ENCODE measurements at regions not wholly inside any gene's neighbourhood (a gene's known extent, or its start where the extent isn't known, plus 50 kb on each side); places are given as distances from the start of the nearest gene placed in this dataset.
A peak's percentile ranks its signal among the peaks of the same experiment; 100 is the strongest.
"Not testable (repeated sequence)": the region's sequence is repeated elsewhere in the genome, so short reads cannot be mapped to it uniquely, and the experiment has no call there.

DNA sequence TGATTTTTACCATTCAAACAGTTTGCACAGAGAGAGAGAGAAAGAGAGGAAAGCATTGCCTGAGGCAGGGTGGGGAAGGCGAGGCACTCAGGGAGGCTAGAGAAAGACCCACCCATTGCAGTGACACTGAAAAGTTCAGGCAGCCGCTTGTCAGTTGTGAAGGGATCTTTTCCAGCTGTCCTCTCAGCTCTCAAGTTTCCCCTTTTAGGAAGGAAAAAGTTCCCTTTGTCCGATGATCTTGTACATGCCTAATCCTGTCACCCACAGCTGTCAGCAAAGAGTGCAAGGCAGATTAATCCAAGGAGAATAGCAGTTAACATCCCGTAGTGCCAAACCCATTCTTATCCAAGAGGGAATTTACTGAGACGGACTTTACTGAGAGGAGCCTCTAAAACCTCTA lies 255.0 kb downstream of the MAGEB5 start:
- no peak overlapping the region for H3K4me3 ChIP-seq (ENCODE audit: low read depth, low read length)
- no peak for DNase-seq (ENCODE audit: low read depth)

DNA sequence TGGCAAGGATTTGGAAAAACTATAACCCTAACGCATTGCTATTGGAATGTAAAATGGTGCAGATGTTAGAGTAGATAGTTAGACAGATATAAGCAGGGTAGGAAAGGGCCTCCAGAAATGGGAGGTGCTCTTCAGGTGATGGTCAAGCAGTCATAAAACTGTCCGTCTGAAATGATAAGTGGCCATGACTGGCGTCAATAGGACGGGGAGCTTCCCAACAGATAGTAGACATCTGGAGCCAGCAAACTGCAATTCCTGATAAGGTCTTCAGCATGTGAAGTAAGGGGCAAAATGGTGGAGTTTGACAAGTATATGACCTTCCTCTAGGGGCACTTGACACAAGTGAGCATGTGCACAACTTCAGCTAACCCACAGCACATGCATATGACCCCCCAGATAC lies 250.4 kb downstream of the MAGEB5 start:
- no peak overlapping the region for H3K4me3 ChIP-seq (ENCODE audit: low read depth, low read length)
- DNase-seq (ENCODE audit: low read depth), result no peak

DNA sequence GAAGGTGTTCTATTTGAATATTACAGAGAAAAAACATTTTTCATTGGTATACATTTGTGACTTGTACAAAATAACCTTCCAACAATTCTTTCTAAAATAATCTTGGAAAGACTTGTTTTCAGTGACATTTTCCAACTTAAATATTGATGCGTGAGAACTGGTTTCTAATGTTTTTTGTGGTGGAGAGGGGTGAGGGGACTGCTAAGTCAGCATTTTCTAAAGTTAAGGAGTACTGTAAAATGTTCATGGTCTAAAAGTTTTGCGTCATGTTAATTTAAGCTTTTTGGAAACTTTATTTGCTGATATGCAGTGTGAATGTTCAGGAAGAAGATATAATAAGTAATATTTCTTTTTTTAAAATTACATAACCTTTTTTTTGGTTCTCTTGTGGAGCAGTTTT lies 229.3 kb downstream of the MAGEB5 start:
- H3K4me3 ChIP-seq (ENCODE audit: low read depth, low read length), result no peak overlapping the region
- no peak for DNase-seq (ENCODE audit: low read depth)

DNA sequence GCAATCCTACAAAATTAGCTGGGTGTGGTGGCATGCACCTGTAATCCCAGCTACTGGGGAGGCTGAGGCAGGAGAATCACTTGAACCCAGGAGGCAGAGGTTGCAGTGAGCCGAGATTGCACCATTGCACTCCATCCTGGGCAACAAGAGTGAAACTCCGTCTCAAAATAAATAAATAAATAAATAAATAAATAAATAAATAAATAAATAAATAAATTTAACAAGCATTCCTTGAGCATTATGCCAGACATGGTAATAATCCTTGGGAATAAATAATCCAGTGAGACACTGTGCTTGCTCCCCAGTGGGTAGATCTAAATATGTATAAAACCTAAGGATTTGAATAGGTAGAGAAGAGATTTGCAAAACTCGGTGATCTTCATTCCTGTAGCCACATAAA lies 228.4 kb downstream of the MAGEB5 start:
- not testable (repeated sequence) for H3K4me3 ChIP-seq (ENCODE audit: low read depth, low read length); DNase-seq (ENCODE audit: low read depth)

DNA sequence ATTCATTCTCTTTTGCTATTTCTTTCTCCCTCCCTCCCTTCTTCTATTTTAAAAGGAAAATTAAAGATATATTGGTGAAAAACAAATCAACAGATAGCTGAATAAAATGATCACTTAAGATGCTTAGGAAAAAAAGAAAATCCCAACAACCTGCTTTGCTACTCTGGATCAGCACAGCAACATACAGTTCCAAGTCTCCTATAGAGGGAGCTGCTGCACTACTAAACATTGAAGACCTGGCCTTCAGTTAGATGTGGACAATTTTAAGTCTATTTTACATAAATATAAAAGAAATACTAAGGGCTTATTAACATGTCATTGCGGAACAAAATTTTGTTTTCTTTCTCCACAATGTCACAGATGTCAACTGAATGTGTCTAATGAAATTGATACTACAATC lies 226.4 kb downstream of the MAGEB5 start:
- no peak overlapping the region for H3K4me3 ChIP-seq (ENCODE audit: low read depth, low read length)
- peak; percentile 1 for DNase-seq (ENCODE audit: low read depth)

DNA sequence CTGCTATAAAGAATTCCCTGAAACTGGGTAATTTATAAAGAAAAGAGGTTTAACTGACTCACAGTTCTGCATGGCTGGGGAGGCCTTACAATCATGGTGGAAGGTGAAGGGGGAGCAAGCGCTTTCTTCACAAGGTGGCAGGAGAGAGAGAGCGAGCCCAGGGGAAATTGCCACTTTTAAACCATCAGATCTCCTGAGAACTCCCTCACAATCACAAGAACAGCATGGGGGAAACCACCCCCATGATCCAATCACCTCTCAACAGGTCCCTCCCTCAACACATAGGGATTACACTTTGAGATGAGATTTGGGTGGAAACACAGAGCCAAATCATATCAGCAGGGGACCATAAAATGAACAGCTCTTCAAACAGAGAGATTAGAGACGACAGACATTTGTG lies 198.6 kb downstream of the MAGEB5 start:
- H3K4me3 ChIP-seq (ENCODE audit: low read depth, low read length), result no peak overlapping the region
- no peak for DNase-seq (ENCODE audit: low read depth)

DNA sequence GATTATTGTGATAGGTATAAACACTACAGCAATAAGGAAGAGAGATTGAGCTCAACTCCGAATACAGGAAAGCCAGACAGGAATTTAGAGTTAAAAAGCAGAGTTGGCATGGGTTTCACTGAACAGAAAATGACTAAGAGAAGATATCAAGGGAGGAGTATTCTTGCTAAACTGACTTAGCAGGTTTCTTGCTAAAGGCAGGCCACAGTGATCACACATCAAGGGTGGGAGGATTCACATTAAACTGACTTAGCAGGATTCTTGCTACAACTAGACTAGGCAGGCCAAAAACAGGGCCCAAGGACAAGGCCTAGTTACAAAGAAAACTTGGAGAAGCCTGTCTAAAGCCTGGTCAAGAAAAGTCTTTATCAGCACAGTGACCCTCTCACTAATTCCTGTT lies 195.1 kb downstream of the MAGEB5 start:
- DNase-seq (ENCODE audit: low read depth), result no peak
- no peak overlapping the region for H3K4me3 ChIP-seq (ENCODE audit: low read depth, low read length)

DNA sequence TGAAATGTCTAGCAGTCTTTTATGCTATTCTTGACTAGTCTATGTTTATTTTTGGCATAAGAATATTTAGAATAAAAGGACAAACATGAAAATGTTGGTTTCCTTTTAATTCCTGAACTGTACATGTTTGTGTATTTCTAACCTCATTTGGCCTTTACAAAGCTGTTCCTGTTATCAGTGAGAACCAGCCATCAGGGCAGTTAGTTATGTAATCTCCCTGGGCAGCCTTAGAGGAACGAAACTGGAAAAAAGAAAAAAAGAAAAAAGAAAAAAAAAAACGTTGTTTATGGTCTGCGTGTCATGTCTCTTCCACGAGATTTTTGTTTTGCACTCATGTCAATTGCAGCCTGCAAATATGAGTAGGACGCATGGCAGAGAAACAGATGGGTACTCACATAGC lies 193.7 kb downstream of the MAGEB5 start:
- no peak overlapping the region for H3K4me3 ChIP-seq (ENCODE audit: low read depth, low read length)
- DNase-seq (ENCODE audit: low read depth), result no peak

DNA sequence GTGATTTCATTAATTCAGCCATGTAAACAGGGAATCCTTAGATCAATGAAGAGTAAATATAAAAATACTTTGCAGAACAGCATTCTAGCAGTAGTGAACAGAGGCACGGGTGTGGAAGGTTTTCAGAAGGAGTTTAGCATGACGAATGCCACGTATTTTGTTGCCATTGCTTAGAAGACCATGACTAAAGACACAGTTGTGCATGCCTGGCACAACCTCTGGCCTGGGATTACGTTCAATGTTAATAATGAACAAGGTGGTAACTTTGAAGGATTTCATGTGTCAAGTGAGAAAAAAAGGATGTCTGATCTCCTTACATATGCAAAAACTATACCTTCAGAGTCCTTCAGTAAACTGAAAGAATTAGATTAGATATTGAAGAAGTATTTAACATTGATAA lies 171.9 kb downstream of the MAGEB5 start:
- H3K4me3 ChIP-seq (ENCODE audit: low read depth, low read length), result no peak overlapping the region
- DNase-seq (ENCODE audit: low read depth), result no peak

DNA sequence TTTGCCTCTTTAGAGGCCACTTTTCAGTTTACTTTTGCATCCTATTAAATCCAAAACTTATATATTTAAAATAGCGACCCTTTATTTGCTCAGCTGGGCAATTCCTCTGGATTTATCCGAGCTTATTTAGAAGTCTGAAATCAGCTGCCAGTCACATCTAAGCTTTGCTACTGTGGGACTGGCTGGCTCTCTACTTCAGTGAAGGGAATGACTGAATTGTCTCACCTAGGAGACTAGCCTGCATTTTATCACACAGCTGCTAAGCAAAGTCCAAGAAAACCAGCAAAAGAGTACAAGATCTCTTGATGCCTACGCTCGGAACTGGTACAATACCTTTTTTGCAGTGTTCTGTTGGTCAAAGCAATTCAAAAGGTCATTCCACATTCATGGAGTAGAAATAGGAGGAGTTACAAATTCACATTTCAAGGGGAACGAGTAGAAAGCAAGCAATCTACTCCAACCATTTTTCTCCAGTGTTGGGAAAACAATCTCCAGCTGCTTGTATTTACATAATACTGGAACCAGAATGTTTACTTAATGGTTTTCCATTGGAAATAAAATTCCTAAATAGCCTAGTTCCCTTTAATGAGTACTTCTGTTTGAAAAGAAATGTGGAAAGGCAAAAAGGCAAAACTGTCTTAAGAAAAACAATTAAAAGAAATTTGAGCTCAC lies 160.2 kb downstream of the MAGEB5 start:
- DNase-seq (ENCODE audit: low read depth), result no peak
- H3K4me3 ChIP-seq (ENCODE audit: low read depth, low read length), result no peak overlapping the region

DNA sequence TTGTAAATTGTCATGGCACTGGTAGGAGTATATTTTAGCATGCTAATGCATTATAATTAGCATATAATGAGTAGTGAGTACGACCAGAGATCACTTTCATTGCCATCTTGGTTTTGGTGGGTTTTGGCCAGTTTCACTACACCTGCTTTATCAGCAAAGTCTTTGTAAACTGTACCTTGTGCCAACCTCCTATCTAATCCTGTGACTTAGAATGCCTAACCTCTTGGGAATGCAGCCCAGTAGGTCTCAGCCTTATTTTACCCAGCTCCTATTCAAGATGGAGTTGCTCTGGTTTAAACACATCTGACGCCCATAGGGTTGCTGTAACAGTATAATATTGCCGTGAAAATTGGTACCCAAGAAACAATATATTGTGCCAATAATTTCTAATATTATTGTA lies 159.4 kb downstream of the MAGEB5 start:
- DNase-seq (ENCODE audit: low read depth), result no peak
- H3K4me3 ChIP-seq (ENCODE audit: low read depth, low read length), result no peak overlapping the region

DNA sequence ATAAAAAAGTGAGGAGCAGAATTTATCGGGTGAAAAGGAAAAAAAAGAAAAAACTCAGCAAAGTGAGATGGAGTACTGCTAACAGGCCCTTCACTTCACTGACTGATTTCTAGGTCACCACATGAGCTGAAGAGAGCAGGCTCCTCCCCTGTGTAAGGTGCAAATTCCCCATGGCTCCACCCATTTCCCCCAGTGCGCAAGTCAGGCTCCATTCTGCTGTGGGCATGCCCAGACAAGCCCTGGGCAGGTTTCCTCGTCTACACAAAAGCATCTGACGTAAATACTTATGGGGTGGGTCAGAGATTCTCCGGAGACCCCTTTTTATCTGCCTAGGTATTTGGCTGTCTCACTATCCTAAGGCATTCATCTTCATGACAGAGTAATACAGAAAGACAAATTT lies 157.9 kb downstream of the MAGEB5 start:
- no peak overlapping the region for H3K4me3 ChIP-seq (ENCODE audit: low read depth, low read length)
- no peak for DNase-seq (ENCODE audit: low read depth)

DNA sequence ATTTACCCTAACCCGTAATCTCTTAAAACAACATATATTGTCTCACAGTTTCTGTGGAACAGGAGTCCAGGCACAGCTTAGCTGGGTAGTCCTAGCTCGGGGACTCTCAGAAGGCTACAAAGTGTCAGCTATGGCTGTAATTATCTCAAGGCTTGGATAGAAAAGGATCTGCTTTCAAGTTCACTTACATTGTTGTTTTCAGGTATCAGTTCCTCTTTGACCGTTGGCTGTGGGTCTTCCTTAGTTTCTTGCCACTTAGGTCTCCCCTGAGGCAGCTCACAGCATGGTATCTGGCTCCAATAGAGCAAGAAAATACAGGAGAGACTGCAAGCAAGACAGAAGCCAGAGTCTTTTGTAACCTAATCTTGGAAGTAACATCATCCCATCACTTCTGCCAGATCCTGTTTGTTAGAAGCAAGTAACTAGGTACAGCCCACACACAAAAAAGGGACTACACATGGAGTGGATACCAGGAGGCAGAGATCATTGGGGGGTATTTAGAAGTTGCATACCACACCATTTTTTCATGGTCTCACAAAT lies 137.0 kb downstream of the MAGEB5 start:
- H3K4me3 ChIP-seq (ENCODE audit: low read depth, low read length), result no peak overlapping the region

DNA sequence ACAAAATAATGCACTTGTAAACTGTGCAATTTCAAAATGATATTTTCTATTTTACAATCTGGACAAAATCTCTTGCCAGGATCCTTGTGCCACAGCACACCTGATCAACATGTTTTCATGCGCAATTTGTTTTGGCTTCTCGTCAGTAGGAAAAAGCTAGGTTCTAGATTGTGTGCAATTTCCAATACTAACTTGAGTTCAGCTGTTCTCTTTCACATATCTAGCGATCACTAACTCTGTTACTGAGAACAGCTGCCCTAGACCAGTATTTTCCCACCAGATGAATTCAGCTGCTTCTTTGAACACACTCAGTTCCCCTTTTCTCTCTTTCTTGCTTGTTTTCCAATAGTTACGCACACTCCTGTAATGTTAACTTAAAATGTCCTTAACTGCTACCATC lies 131.2 kb downstream of the MAGEB5 start:
- H3K4me3 ChIP-seq (ENCODE audit: low read depth, low read length), result no peak overlapping the region
- no peak for DNase-seq (ENCODE audit: low read depth)

More for the DNA sequence above, 137.0 kb downstream of the MAGEB5 start:
- no peak for DNase-seq (ENCODE audit: low read depth)

DNA sequence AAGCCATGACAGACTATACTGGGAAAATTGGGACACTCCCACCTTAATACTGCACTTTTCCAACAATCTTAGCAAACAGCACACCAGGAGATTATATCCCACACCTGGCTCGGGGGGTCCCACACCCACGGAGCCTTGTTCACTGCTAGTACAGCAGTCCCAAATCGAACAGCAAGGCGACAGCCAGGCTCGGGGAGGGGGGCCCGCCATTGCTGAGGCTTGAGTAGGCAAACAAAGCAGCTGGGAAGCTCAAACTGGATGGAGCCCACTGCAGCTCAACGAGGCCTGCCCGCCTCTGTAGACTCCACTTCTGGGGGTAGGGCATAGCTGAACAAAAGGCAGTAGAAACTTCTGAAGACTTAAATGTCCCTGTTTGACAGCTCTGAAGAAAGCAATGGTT lies 118.3 kb downstream of the MAGEB5 start:
- no peak overlapping the region for H3K4me3 ChIP-seq (ENCODE audit: low read depth, low read length)
- DNase-seq (ENCODE audit: low read depth), result no peak

DNA sequence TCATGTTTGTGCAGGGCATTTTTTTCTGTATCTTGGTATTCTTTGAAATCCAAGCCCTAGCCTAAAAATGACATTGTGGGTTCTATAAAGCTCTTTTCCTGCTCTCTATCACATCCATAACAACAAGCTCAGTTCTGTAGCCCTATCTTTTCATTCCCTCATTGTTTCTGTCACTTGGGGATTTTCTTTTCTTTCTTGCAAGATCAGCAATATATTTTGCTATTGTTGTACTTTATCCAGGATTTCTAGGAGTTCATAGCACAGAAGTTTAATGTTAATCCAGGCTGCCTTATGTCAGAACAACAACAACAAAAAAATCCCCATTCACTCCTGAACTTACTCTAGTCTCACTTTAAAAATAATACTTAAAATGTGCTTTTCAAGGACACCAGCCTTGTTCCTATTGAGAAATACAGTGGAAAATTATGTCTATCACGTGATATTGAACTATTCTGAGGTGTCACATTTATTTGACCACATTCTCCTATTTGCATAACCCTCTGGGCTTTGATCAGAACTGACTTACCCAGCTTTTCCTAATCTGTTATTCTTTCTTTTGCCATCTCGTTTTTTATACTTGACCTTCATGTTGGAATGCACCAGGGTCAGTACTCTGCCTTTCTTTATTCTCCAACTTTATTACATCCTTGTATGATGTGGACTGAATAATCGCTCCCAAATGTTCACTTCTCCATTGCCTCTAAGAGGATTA lies 112.8 kb downstream of the MAGEB5 start:
- H3K4me3 ChIP-seq (ENCODE audit: low read depth, low read length), result no peak overlapping the region
- no peak for DNase-seq (ENCODE audit: low read depth)

DNA sequence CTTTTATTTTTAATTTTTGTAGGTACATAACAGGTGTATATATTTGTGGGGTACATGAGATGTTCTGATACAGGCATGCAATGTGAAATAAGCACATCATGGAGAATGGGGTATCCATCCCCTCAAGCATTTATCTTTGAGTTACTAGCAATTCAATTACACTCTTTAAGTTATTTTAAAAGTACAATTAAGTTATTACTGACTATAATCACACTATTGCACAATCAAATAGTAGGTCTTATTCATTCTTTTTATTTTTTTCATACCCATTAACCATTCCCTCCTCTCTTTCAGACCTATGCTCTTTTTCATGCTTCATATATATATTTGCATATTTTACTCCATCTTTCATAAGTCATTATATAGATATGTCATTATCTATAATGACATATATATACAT lies 93.3 kb downstream of the MAGEB5 start:
- DNase-seq (ENCODE audit: low read depth), result no peak
- no peak overlapping the region for H3K4me3 ChIP-seq (ENCODE audit: low read depth, low read length)

DNA sequence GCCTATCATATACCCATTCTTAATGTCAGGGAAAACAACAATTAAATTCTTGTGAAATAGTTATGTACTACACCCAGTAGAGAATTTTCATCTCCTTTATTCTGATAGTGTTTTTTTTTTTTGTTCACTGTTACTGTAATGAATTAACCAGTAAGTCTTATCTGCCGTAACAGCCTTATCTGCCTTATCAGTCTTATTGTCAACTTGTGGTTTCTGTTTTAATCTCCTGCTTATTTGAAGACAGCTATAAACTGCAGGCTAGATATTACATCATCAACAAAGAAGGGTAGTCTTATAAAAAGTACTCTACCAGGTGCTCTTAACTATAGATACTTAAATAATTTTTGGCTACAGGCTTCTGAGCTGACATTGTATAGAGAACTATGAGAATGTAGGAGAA lies 79.5 kb downstream of the MAGEB5 start:
- no peak overlapping the region for H3K4me3 ChIP-seq (ENCODE audit: low read depth, low read length)
- no peak for DNase-seq (ENCODE audit: low read depth)

DNA sequence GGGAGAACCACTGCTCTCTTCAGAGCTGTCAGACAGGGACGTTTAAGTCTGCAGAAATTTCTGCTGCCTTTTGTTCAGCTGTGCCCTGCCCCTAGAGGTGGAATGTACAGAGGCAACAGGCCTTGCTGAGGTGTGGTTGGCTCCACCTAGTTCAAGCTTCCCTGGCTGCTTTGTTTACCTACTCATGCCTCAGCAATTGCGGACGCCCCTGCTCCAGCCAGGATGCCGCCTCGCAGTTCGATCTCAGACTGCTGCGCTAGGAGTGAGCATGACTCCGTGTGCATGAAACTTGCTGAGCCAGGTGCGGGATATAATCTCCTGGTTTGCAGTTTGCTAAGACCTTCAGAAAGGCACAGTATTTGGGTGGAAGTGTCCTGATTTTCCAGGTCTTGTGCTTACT lies 70.9 kb downstream of the MAGEB5 start:
- no peak for DNase-seq (ENCODE audit: low read depth)
- no peak overlapping the region for H3K4me3 ChIP-seq (ENCODE audit: low read depth, low read length)

Data from skeletal muscle cell (primary cell).